Lower lobe of right lung (tissue), 2 donors: ENCODE measurements at regions not wholly inside any gene's neighbourhood (a gene's known extent, or its start where the extent isn't known, plus 50 kb on each side); places are given as distances from the start of the nearest gene placed in this dataset.

ENCODE experiments used
- ATAC-seq, 2 donors: fragments of 200-7000 bp; cut with Tn5 transposase; one replicate each; pipeline ENCODE4 v1.9.1; 2020 to 2022; ENCODE audit warnings: mild to moderate bottlenecking in 2 of 2, moderate library complexity in 2 of 2
- DNase-seq: peaks from one replicate; pipeline ENCODE4 v3.0.0-alpha.2; 2020
- H3K27ac ChIP-seq: fragments of 200-600 bp; one replicate; pipeline ENCODE4 v1.8.0; 2022
- H3K27me3 ChIP-seq: fragments of 200-600 bp; one replicate; pipeline ENCODE4 v1.8.0; 2022; ENCODE audit warnings: low read depth
- H3K36me3 ChIP-seq: fragments of 200-600 bp; one replicate; pipeline ENCODE4 v1.8.0; 2022; ENCODE audit warnings: mild to moderate bottlenecking
- H3K4me1 ChIP-seq: fragments of 200-600 bp; one replicate; pipeline ENCODE4 v1.8.0; 2022
- H3K4me3 ChIP-seq: fragments of 200-600 bp; one replicate; pipeline ENCODE4 v1.8.0; 2022; ENCODE audit warnings: mild to moderate bottlenecking
- H3K9me3 ChIP-seq: fragments of 200-600 bp; one replicate; pipeline ENCODE4 v1.8.0; 2022
- CTCF ChIP-seq: fragments of 200-600 bp; IDR thresholded peaks from one replicate; pipeline ENCODE4 v1.8.0; 2022; ENCODE audit warnings: antibody characterized with exemption, mild to moderate bottlenecking
- intact Hi-C: fragments of 100-400 bp; cut with DNase I; formaldehyde crosslinking; loops from one replicate; pipeline ENCODE4 v1.11.0; 2022
- donor health status: DM: no; HTN: yes; CAD: no; lungs with severe emphysema.

DNA sequence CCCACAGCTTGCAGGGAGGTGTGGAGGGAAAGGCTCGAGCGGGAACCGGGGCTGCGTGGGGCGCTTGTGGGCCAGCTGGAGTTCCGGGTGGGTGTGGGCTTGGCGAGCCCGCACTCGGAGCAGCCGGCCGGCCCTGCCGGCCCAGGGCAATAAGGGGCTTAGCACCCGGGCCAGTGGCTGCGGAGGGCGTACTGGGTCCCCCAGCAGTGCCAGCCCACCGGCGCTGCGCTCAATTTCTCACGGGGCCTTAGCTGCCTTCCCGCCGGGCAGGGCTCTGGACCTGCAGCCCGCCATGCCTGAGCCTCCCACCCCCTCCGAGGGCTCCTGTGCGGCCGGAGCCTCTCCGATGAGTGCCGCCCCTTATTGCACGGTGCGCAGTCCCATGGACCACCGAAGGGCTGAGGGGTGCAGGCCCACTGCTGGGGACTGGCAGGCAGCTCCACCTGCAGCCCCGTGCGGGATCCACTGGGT is 1242.2 kb upstream of the EYS start:
- intact Hi-C loops = no loop called here
- H3K4me3 ChIP-seq = no peak overlapping the region
- no peaks in the 10 kb centered on the region for H3K27me3 ChIP-seq
- no peaks in the 10 kb centered on the region for H3K4me1 ChIP-seq
- no peaks in the 10 kb centered on the region for H3K9me3 ChIP-seq
- H3K27ac ChIP-seq = no peak overlapping the region
- no peak for TF ChIP-seq CTCF
- H3K36me3 ChIP-seq = no peaks in the 10 kb centered on the region
- DNase-seq = no peak
- no peak for ATAC-seq

DNA sequence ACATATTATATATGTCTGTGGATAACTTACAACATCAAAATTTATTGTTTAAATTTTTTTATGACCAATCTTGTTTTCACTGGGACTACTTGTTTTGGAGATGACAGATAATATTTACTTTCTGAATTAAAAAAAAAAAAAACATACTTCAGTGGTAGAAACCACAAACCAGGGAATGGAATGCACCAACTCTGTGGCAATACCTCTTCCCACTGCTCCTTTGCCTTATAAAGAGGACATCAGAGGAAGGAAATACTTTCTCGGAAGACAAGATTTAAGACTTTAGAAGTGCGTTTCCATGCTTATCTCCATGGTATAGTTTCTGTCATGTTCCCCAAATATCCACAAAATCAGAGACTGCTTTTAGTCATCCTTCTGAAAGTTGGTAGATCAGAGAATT is 1241.1 kb upstream of the EYS start:
- no peak for ATAC-seq
- Histone ChIP-seq H3K9me3 (no peaks in the 10 kb centered on the region), H3K27me3 (no peaks in the 10 kb centered on the region), H3K4me3 (no peak overlapping the region), H3K4me1 (no peaks in the 10 kb centered on the region), H3K27ac (no peak overlapping the region), H3K36me3 (no peaks in the 10 kb centered on the region)
- TF ChIP-seq CTCF = no peak
- no peak for DNase-seq
- intact Hi-C loops = no loop called here

DNA sequence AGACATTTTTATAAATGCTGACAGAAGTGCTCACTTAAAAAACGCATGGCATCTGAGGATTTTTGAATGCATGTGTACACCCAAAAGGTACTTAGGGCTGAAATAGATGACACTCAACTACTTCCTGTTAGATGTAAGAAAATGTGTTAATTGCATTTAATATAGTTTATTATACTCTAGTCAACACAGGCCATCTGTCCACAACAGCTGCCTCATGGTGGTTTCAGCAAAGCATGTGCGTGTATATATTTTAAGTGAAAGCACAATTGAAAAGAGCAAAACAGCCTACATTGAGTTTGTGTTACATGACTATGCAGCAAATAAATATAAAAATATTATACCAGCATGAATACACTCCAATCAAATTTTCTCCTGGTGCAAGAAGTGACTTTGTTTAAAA is 1233.0 kb upstream of the EYS start:
- DNase-seq = no peak
- ATAC-seq = no peak
- H3K9me3 ChIP-seq = no peaks in the 10 kb centered on the region
- no peak for TF ChIP-seq CTCF
- intact Hi-C loops = no loop called here
- H3K36me3 ChIP-seq = no peaks in the 10 kb centered on the region
- H3K4me3 ChIP-seq = no peak overlapping the region
- H3K27ac ChIP-seq = no peak overlapping the region
- no peaks in the 10 kb centered on the region for H3K27me3 ChIP-seq
- no peaks in the 10 kb centered on the region for H3K4me1 ChIP-seq

DNA sequence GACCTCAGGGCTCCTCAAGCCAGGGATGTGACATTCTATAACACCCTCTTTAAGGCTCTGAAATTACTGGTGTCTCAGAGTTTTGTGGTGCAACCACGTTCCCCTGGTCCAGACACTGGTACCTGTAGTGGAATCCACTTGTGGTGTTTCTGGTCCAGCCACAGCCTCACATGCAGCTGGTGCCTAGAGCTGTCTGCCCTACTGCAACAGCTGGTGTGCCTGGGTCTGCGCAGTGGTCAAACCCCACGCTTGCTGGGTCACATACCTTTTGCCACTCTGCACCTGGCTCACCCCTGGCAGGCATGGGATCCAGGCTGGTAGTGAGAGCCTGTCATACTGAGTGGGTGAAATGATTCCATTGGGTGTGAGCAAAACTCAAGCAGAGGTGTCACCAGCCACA is 1230.2 kb upstream of the EYS start:
- H3K4me3 ChIP-seq = no peak overlapping the region
- intact Hi-C loops = no loop called here
- no peak for TF ChIP-seq CTCF
- ATAC-seq = peak in 1 of 2 donors; percentile 16
- no peaks in the 10 kb centered on the region for H3K36me3 ChIP-seq
- H3K27me3 ChIP-seq = no peaks in the 10 kb centered on the region
- DNase-seq = no peak
- H3K9me3 ChIP-seq = no peaks in the 10 kb centered on the region
- H3K4me1 ChIP-seq = no peaks in the 10 kb centered on the region
- no peak overlapping the region for H3K27ac ChIP-seq

GRCh38 chr6:66935612-66936011 is 1228.6 kb upstream of the EYS start:
- DNase-seq = no peak
- Histone ChIP-seq H3K27me3 (no peaks in the 10 kb centered on the region), H3K4me1 (no peaks in the 10 kb centered on the region), H3K27ac (no peak overlapping the region), H3K9me3 (no peaks in the 10 kb centered on the region), H3K36me3 (no peaks in the 10 kb centered on the region), H3K4me3 (no peak overlapping the region)
- ATAC-seq = no peak
- intact Hi-C loops = no loop called here
- no peak for TF ChIP-seq CTCF

DNA sequence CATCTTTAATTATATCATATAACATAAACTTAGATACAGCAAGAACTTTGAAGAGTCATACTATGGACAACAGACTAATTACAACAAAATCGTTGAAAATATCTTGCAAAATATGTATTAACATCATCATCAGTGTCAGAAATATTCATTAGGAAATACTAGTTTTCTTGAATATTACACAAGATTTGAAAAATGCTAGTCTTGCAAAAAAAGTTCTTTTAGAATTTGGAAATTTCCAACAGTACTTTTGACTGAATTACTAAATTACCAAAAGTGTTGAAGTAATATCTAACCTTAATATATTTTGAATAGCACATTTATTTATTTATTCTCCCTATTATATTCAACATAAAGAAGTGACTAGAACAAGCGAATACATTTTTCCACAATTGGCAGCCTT is 1224.8 kb upstream of the EYS start:
- Histone ChIP-seq H3K27ac (no peak overlapping the region), H3K27me3 (no peaks in the 10 kb centered on the region), H3K36me3 (no peaks in the 10 kb centered on the region), H3K4me3 (no peak overlapping the region), H3K4me1 (no peaks in the 10 kb centered on the region), H3K9me3 (peaks cover 2% of the 10 kb centered on the region)
- TF ChIP-seq CTCF = no peak
- ATAC-seq (no peak), DNase-seq (no peak)
- intact Hi-C loops = no loop called here
